Spleen (tissue), 7 donors: ENCODE measurements at regions not wholly inside any gene's neighbourhood (a gene's known extent, or its start where the extent isn't known, plus 50 kb on each side); places are given as distances from the start of the nearest gene placed in this dataset.
"Not testable (repeated sequence)": the region's sequence is repeated elsewhere in the genome, so short reads cannot be mapped to it uniquely, and the experiment has no call there.

Experiments used
- POLR2A ChIP-seq, 3 donors: fragments of 450-650 bp; IDR thresholded peaks; one replicate each; pipeline ENCODE4 v1.5.1; 2017; ENCODE audit warnings: antibody characterized with exemption in 3 of 3, mild to moderate bottlenecking in 1 of 3
- POLR2AphosphoS5 ChIP-seq, 3 donors: sonication (generic); formaldehyde crosslinking; IDR thresholded peaks; one replicate each; pipeline ENCODE4 v1.5.1; 2017; ENCODE audit warnings: antibody characterized with exemption in 3 of 3
- TF ChIP-seq, protein P1 (sequence below), 11 experiments: fragments of 200-600 bp in 7 of 11; fragments of 450-650 bp in 4 of 11; sonication (generic) in 4 of 11; IDR thresholded peaks in 8 of 11; conservative IDR thresholded peaks in 3 of 11; 1 replicate in 7 of 11; 2 replicates in 4 of 11; pipeline versions ENCODE4 v1.4.0 to v1.8.0; 2016 to 2021; ENCODE audit warnings: antibody characterized with exemption in 11 of 11, inconsistent platforms in 4 of 11, mild to moderate bottlenecking in 1 of 11
- donor health status: DM: no; HTN: no; CAD: no; lungs with moderate emphysema.
- donor health status: DM: no; HTN: no; CAD: no.
- donor health status: DM: no; HTN: no; CAD: no.

DNA sequence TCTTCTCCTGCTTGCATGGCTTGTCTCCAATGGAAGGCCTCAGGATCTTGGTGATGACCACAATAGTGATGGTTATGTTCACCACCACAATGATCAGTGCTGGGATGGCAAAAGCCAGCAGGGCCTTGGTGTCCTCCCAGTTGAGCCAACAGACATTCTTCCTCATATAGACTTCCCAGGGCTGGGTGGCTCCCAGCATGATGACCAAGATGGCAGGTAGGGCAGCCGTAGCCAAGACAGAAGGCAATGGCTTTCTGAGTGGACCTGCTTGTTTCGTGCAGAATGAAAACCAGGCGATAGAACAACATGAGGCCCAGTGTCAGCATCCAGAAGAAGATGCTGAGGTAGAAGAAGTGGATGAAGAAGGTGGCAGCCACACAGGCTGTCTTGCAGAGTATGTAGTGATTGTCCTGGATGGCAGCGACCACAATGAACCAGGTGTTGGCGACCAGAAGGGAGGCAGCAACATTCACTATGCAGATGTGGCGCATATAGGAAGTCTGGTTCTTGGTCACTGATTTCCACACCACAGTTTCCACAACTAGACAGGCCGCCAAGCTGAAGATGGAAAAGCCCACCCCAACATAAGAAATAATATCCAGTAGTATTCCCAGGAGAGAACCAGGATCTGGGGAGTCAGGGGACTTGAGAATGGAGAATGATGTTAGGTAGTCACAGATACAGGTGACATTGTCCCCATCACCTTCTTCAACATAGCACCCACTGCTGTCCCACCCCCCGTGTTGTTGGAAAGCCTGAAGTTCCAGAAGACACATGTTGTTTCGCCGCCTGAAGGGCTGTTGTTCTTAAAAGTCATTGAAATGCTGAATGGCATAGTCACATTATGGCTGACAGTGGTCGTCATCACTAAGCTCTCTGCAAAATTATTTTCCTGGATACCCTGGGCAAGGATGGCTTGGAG, 1671.4 kb downstream of the SPATA31A7 start:
- TF ChIP-seq, protein P1, sequence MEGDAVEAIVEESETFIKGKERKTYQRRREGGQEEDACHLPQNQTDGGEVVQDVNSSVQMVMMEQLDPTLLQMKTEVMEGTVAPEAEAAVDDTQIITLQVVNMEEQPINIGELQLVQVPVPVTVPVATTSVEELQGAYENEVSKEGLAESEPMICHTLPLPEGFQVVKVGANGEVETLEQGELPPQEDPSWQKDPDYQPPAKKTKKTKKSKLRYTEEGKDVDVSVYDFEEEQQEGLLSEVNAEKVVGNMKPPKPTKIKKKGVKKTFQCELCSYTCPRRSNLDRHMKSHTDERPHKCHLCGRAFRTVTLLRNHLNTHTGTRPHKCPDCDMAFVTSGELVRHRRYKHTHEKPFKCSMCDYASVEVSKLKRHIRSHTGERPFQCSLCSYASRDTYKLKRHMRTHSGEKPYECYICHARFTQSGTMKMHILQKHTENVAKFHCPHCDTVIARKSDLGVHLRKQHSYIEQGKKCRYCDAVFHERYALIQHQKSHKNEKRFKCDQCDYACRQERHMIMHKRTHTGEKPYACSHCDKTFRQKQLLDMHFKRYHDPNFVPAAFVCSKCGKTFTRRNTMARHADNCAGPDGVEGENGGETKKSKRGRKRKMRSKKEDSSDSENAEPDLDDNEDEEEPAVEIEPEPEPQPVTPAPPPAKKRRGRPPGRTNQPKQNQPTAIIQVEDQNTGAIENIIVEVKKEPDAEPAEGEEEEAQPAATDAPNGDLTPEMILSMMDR (IDR thresholded peaks at IDR 0.05 in 8 of 11, conservative IDR thresholded peaks at IDR 0.05 in 3 of 11): not testable (repeated sequence)
- not testable (repeated sequence) for TF ChIP-seq POLR2A, POLR2AphosphoS5 (IDR thresholded peaks at IDR 0.05)
